A673 (cell line): ENCODE measurements at regions not wholly inside any gene's neighbourhood (a gene's known extent, or its start where the extent isn't known, plus 50 kb on each side); places are given as distances from the start of the nearest gene placed in this dataset.

ENCODE experiments used
- CTCF ChIP-seq: fragments of 300-800, 200-600 bp; sonication (generic); conservative IDR thresholded peaks from 2 replicates; pipeline ENCODE4 v1.5.1; 2017; ENCODE audit warnings: low read depth, mild to moderate bottlenecking, antibody characterized with exemption, low read length, moderate library complexity, mixed read lengths
- EZH2 ChIP-seq: fragments of 200-600 bp; sonication (generic); IDR thresholded peaks from 2 replicates; pipeline ENCODE4 v1.6.1; 2017; ENCODE audit warnings: borderline replicate concordance, low read depth, mild to moderate bottlenecking, mixed read lengths, antibody characterized with exemption, low read length; ENCODE audit not compliant: poor library complexity, severe bottlenecking

- no peak for TF ChIP-seq CTCF
- TF ChIP-seq EZH2, result no peak
Observed at GRCh38 chr18:55158570-55158969, 199.3 kb upstream of the CCDC68 start.
